ENCODE measurements at regions not wholly inside any gene's neighbourhood (a gene's known extent, or its start where the extent isn't known, plus 50 kb on each side); places are given as distances from the start of the nearest gene placed in this dataset.

- DNase-seq: no peak
Measured at GRCh38 chr13:59478908-59479307, 684.8 kb downstream of the DIAPH3 start.

- DNase-seq: no peak
Measured at GRCh38 chr13:59479629-59480028, 684.1 kb downstream of the DIAPH3 start.

- DNase-seq: no peak
Measured at GRCh38 chr13:59480396-59481259, 683.1 kb downstream of the DIAPH3 start.

GRCh38 chr13:59483501-59484145 lies 680.1 kb downstream of the DIAPH3 start:
- DNase-seq: no peak

GRCh38 chr13:59487883-59488282 lies 675.8 kb downstream of the DIAPH3 start:
- DNase-seq: no peak

GRCh38 chr13:59488436-59488835 lies 675.3 kb downstream of the DIAPH3 start:
- DNase-seq: no peak

- DNase-seq: no peak
Measured at GRCh38 chr13:59490651-59491050, 673.1 kb downstream of the DIAPH3 start.

GRCh38 chr13:59492030-59492636 lies 671.6 kb downstream of the DIAPH3 start:
- no peak for DNase-seq

GRCh38 chr13:59493436-59493965 lies 670.2 kb downstream of the DIAPH3 start:
- no peak for DNase-seq

GRCh38 chr13:59494151-59494550 lies 669.6 kb downstream of the DIAPH3 start:
- DNase-seq: no peak

- DNase-seq: no peak
Measured at GRCh38 chr13:59494560-59494970, 669.2 kb downstream of the DIAPH3 start.

- no peak for DNase-seq
Measured at GRCh38 chr13:59495299-59495698, 668.4 kb downstream of the DIAPH3 start.

GRCh38 chr13:59495936-59496512 lies 667.7 kb downstream of the DIAPH3 start:
- DNase-seq: no peak

GRCh38 chr13:59497621-59498247 lies 666.0 kb downstream of the DIAPH3 start:
- DNase-seq: no peak

- DNase-seq: no peak
Measured at GRCh38 chr13:59501004-59501403, 662.7 kb downstream of the DIAPH3 start.

GRCh38 chr13:59504407-59504806 lies 659.3 kb downstream of the DIAPH3 start:
- DNase-seq: no peak

- DNase-seq: no peak
Measured at GRCh38 chr13:59510386-59510785, 653.3 kb downstream of the DIAPH3 start.

- DNase-seq: no peak
Measured at GRCh38 chr13:59513686-59514085, 650.0 kb downstream of the DIAPH3 start.

- no peak for DNase-seq
Measured at GRCh38 chr13:59514316-59514715, 649.4 kb downstream of the DIAPH3 start.

- DNase-seq: no peak
Measured at GRCh38 chr13:59519819-59520218, 643.9 kb downstream of the DIAPH3 start.

GRCh38 chr13:59521549-59521948 lies 642.2 kb downstream of the DIAPH3 start:
- DNase-seq: no peak

- DNase-seq: no peak
Measured at GRCh38 chr13:59522652-59523051, 641.1 kb downstream of the DIAPH3 start.

- no peak for DNase-seq
Measured at GRCh38 chr13:59527500-59527899, 636.2 kb downstream of the DIAPH3 start.
